Esophagus squamous epithelium (tissue), 5 donors: ENCODE measurements at regions not wholly inside any gene's neighbourhood (a gene's known extent, or its start where the extent isn't known, plus 50 kb on each side); places are given as distances from the start of the nearest gene placed in this dataset.

Experiments used
- DNase-seq: peaks from one replicate; lab custom pipeline; 2025; lab: John Stamatoyannopoulos, UW
- H3K27ac ChIP-seq, 4 donors: fragments of 200-600 bp; sonication (generic); one replicate each; pipeline ENCODE4 v1.5.1; 2016 to 2019; ENCODE audit warnings: mild to moderate bottlenecking in 1 of 4
- H3K27me3 ChIP-seq, 4 donors: fragments of 200-600 bp; sonication (generic); 1 replicate in 3 of 4; 2 replicates in 1 of 4; pipeline versions ENCODE4 v1.5.1 to v1.6.0; 2017 to 2021; ENCODE audit warnings: antibody characterized with exemption in 1 of 4
- H3K36me3 ChIP-seq, 3 donors: fragments of 200-600 bp; sonication (generic); one replicate each; pipeline ENCODE4 v1.5.1; 2016 to 2019
- H3K4me1 ChIP-seq, 3 donors: fragments of 200-600 bp; sonication (generic); one replicate each; pipeline ENCODE4 v1.5.1; 2017 to 2019
- H3K4me3 ChIP-seq, 4 donors: fragments of 200-600 bp; sonication (generic); 1 replicate in 3 of 4; 2 replicates in 1 of 4; pipeline ENCODE4 v1.5.1; 2016 to 2019; ENCODE audit warnings: mild to moderate bottlenecking in 2 of 4, moderate library complexity in 1 of 4
- H3K9me3 ChIP-seq, 3 donors: fragments of 200-600 bp; sonication (generic); one replicate each; pipeline ENCODE4 v1.5.1; 2016 to 2019
- POLR2A ChIP-seq, 4 donors: fragments of 450-650 bp; IDR thresholded peaks; one replicate each; pipeline ENCODE4 v1.6.1; 2017; ENCODE audit warnings: antibody characterized with exemption in 4 of 4, mild to moderate bottlenecking in 4 of 4, moderate library complexity in 3 of 4
- WGBS, 2 donors: methylation state at CpG; one replicate each; pipeline ENCODE4 v1.1.5; 2018; 5-methylcytosine and 5-hydroxymethylcytosine counted together
- intact Hi-C: fragments of 100-400 bp; cut with DNase I; formaldehyde crosslinking; loops from one replicate; pipeline ENCODE4 v1.15.0; 2022
- TF ChIP-seq, protein P1 (sequence below), 6 experiments: fragments of 450-650 bp in 4 of 6; fragments of 200-600 bp in 2 of 6; sonication (generic) in 2 of 6; IDR thresholded peaks; one replicate each; pipeline ENCODE4 v1.5.1; 2016 to 2019; ENCODE audit warnings: antibody characterized with exemption in 6 of 6, mild to moderate bottlenecking in 4 of 6, moderate library complexity in 4 of 6
- donor health status: DM: yes; HTN: yes; CAD: no.

DNA sequence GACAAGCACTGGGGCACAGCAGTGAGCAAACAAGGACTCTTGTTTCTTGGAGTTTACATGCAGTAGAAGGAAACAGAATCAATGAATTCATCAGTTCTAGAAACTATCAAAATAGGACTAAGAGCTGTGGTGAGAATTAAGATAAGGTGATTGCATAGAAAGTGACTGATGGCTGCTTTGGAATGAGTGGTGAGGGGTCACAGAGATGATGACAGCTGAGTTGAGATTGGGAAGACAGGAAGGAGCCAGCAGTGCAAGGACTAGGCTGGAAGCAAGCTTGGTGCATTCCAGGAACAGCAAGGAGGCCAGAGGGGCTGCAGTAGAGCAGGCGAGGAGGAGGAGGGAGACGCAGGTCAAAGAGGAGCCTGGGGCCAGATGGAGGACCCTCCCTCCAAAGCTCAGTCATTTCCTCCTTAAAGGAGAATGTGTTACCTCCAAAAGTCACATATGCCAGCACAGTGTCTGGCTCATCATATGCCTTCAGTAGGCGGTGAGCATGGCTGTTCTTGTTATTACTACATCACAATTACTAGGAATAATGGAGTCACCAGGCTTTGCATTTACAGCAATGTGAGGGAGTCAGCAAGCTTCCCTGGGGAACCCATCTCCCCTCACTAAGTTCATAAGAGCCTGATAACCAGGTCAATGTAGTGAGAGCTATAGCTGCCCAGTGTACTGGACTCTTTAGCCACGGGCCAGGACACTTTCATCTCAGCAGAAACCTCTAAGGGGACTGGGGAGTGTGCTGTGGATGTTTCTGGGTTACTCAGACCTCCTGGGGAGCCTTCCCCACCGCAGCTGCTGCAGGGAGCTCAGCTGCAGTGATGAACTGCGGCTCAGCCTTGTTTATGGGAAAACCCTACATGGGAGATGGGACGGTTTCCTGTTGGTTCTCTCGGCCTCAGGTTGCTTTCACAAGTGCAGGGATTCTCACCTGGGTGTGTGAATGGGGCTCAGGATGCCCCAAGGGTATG is 157.2 kb downstream of the SEC14L1 start:
- Histone ChIP-seq H3K36me3 (peaks cover 0 to 30% (median 0%) of the 10 kb centered on the region in 3 donors), H3K4me1 (peaks cover 0 to 8% (median 0%) of the 10 kb centered on the region in 3 donors), H3K27ac (no peak overlapping the region), H3K4me3 (no peak overlapping the region), H3K9me3 (no peaks in the 10 kb centered on the region), H3K27me3 (no peaks in the 10 kb centered on the region)
- WGBS, 2 donors: 82 to 84% methylated on average over 6 of the region's 8 CpGs
- TF ChIP-seq POLR2A (IDR thresholded peaks at IDR 0.05): no peak
- TF ChIP-seq, protein P1, sequence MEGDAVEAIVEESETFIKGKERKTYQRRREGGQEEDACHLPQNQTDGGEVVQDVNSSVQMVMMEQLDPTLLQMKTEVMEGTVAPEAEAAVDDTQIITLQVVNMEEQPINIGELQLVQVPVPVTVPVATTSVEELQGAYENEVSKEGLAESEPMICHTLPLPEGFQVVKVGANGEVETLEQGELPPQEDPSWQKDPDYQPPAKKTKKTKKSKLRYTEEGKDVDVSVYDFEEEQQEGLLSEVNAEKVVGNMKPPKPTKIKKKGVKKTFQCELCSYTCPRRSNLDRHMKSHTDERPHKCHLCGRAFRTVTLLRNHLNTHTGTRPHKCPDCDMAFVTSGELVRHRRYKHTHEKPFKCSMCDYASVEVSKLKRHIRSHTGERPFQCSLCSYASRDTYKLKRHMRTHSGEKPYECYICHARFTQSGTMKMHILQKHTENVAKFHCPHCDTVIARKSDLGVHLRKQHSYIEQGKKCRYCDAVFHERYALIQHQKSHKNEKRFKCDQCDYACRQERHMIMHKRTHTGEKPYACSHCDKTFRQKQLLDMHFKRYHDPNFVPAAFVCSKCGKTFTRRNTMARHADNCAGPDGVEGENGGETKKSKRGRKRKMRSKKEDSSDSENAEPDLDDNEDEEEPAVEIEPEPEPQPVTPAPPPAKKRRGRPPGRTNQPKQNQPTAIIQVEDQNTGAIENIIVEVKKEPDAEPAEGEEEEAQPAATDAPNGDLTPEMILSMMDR (IDR thresholded peaks at IDR 0.05): no peak
- intact Hi-C loops: no loop called here
- DNase-seq: no peak

DNA sequence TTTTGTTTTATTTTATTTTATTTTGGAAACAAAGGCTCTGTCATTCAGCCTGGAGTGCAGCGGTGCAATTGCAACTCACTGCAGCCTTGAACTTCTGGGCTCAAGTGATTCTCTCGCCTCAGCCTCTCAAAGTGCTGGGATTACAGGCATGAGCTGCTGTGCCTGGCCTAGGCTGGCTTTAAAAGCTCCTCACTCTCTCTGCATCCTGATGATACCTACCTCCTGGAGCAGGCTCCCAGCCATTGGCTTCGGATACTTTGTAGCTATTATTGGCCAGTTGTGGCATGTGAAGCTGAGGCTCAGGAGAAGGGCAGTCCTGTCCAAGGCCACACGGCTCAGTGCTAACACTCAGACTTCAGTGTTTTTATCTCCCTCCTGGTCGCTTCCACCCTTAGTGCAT is 158.0 kb downstream of the SEC14L1 start:
- peaks cover 0 to 30% (median 0%) of the 10 kb centered on the region in 3 donors for H3K36me3 ChIP-seq
- 90 to 93% methylated on average over 5 of the region's 5 CpGs for WGBS, 2 donors
- no peaks in the 10 kb centered on the region for H3K27me3 ChIP-seq
- TF ChIP-seq, protein P1 (IDR thresholded peaks at IDR 0.05): no peak
- TF ChIP-seq POLR2A (IDR thresholded peaks at IDR 0.05): no peak
- no peak overlapping the region for H3K4me3 ChIP-seq
- no peaks in the 10 kb centered on the region for H3K9me3 ChIP-seq
- H3K27ac ChIP-seq: no peak overlapping the region
- no peak for DNase-seq
- intact Hi-C loops: no loop called here
- H3K4me1 ChIP-seq: peaks cover 0 to 8% (median 0%) of the 10 kb centered on the region in 3 donors

DNA sequence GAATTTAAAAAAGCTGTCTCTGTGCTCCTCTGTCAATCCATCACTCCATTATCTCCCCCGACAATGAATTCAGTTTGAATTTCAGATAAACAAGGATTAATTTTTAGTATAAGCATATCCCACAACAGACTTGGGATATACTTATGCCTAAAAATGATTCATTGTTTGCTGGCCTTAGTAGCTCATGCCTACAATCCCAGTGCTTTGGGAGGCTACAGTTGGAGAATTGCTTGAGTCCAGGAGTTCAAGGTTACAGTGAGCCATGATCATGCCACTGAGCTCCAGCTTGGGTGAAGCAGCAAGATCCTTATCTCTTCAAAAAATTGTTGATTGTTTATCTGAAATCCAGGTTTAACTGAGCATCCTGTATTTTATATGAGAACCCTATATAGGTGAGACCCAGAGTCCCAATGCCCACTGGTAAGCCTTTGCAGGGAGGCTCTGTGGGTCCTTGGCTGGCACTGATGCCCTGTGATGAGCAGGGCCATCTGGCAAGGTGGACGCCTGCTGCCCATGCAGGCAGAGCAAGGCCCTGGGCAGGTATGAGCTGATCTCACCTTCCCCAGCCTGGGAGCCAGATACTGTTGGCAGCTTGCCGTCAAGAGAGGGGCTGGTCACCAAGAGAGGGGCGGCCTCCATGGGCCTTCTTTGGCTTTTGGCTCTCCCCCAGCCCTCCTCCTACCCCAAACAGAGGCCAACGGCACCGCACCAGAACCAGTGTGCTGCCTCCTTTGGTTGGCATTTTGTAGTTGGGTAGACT is 158.7 kb downstream of the SEC14L1 start:
- Histone ChIP-seq H3K9me3 (no peaks in the 10 kb centered on the region), H3K27ac (no peak overlapping the region), H3K36me3 (peaks cover 0 to 27% (median 0%) of the 10 kb centered on the region in 3 donors), H3K4me1 (peaks cover 0 to 12% (median 0%) of the 10 kb centered on the region in 3 donors), H3K4me3 (no peak overlapping the region), H3K27me3 (no peaks in the 10 kb centered on the region)
- TF ChIP-seq, protein P1 (IDR thresholded peaks at IDR 0.05): no peak
- TF ChIP-seq POLR2A (IDR thresholded peaks at IDR 0.05): no peak
- 83 to 91% methylated on average over 5 of the region's 6 CpGs for WGBS, 2 donors
- intact Hi-C loops: no loop called here
- DNase-seq: no peak

DNA sequence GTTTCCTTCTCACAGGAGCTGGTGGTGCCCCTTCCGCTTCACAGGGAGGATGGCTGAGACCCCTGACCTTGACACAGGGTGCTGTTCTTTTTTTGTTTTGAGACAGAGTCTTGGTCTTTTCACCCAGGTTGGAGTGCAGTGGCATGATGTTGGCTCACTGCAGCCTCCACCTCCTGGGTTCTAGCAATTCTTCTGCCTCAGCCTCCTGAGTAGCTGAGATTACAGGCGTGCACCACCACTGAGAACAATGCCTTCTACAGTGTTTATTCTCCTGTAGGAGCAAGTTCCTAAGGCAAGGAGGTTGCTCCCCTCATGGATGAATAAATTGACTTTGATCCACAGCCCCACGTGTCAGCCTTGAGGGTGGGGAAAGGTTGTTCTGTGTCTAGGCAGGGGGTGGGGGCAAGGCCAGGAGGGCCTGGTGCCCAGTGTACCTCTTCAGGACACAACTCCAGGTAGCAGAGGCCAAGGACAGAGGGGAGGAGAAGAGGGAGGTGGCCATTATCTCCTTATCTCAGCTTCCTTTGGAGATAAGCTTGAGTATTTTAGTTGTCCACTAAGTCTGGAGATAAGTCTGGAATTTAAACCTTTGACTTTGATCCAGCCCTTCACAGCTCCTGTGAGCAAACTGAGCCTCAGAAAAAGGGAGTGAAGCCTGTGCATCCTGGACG is 159.4 kb downstream of the SEC14L1 start:
- Histone ChIP-seq H3K4me3 (no peak overlapping the region), H3K27me3 (no peaks in the 10 kb centered on the region), H3K4me1 (peaks cover 0 to 19% (median 4%) of the 10 kb centered on the region in 3 donors), H3K36me3 (peaks cover 0 to 20% (median 0%) of the 10 kb centered on the region in 3 donors), H3K9me3 (no peaks in the 10 kb centered on the region), H3K27ac (no peak overlapping the region)
- intact Hi-C loops: no loop called here
- no peak for DNase-seq
- TF ChIP-seq, protein P1 (IDR thresholded peaks at IDR 0.05): no peak
- TF ChIP-seq POLR2A (IDR thresholded peaks at IDR 0.05): no peak
- 82 to 100% methylated on average over 2 to 3 of the region's 4 CpGs for WGBS, 2 donors
